Nephron (organoid): ENCODE measurements at regions not wholly inside any gene's neighbourhood (a gene's known extent, or its start where the extent isn't known, plus 50 kb on each side); places are given as distances from the start of the nearest gene placed in this dataset.
"Not testable (repeated sequence)": the region's sequence is repeated elsewhere in the genome, so short reads cannot be mapped to it uniquely, and the experiment has no call there.

Source experiments
- H3K27ac Mint-ChIP-seq, 3 experiments: 2 replicates each; pipeline ENCODE4 v1.8.0; 2020; ENCODE audit warnings: mixed read lengths in 3 of 3, mild to moderate bottlenecking in 2 of 3, moderate library complexity in 1 of 3
- H3K27me3 Mint-ChIP-seq: 2 replicates; pipeline ENCODE4 v1.8.0; 2021; ENCODE audit warnings: low read depth, mild to moderate bottlenecking, moderate library complexity, mixed read lengths
- H3K36me3 Mint-ChIP-seq: 2 replicates; pipeline ENCODE4 v1.8.0; 2020; ENCODE audit warnings: low read depth, mixed read lengths
- H3K4me1 Mint-ChIP-seq: 2 replicates; pipeline ENCODE4 v1.8.0; 2020; ENCODE audit warnings: mixed read lengths
- H3K4me3 Mint-ChIP-seq, 3 experiments: 2 replicates each; pipeline ENCODE4 v1.8.0; 2020; ENCODE audit warnings: mild to moderate bottlenecking in 3 of 3, mixed read lengths in 3 of 3, moderate library complexity in 2 of 3
- H3K9me3 Mint-ChIP-seq: 2 replicates; pipeline ENCODE4 v1.8.0; 2020; ENCODE audit warnings: mixed read lengths

DNA sequence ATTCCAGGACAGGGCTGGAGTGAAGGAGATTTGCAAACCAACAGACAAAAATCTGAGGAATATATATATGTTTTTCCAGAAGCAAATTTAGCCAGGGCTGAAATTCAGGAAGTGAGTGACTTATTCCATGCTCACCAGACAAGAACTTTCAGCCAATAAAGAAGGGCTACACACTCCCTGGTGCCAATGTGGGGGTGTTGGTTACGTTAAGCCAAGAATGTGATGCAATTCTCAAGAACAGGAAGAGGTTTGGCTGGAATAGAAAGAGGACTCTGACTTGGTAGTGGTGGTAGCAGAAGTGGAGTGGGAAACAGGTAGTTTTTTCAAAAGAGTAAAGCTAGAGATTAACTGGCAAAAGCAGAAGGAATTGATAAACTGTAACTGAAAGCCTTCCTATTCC, 80.6 kb upstream of the NOTCH2NLA start:
- H3K4me3 Mint-ChIP-seq, H3K36me3 Mint-ChIP-seq, H3K9me3 Mint-ChIP-seq, H3K27ac Mint-ChIP-seq, H3K27me3 Mint-ChIP-seq, H3K4me1 Mint-ChIP-seq: not testable (repeated sequence)

DNA sequence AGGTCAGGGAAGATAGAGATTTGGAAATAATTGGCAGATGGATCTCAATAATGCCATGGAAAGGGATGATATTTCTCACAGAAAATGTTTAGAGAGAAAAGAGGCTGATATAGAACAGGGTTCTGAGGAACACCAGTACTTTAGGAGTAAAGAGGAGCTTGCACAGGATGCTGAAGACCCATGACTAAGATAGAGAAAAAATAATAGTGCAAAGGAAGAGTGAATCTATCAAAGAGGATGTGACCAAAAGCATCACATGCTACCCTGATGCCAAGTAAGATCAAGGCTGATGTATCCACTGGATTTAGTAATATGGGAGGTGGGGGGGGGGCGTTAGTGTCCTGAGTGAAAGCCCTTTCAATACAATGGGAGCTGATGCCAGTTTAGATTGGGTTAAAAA, 80.1 kb upstream of the NOTCH2NLA start:
- H3K9me3 Mint-ChIP-seq, H3K36me3 Mint-ChIP-seq, H3K27ac Mint-ChIP-seq, H3K27me3 Mint-ChIP-seq, H3K4me1 Mint-ChIP-seq, H3K4me3 Mint-ChIP-seq: not testable (repeated sequence)

DNA sequence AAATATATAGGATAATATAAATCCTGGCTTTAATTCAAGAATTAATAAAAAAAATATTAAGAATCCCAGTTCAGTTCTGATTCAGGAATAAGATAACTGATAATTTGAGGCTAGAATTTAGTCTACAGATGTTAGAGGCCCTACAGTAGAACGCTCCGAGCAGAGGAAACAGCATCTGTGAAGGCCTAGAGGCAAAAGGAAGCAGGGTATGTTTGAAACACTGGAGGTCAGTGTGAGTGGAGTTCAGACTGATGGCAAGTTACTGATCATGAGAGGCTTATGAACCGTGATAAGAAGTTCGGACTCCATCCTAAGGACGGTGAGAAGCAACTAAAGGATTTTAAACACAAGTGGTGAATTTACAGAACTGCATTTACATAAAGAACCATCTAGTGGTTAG, 79.3 kb upstream of the NOTCH2NLA start:
- not testable (repeated sequence) for H3K4me3 Mint-ChIP-seq, H3K27ac Mint-ChIP-seq, H3K4me1 Mint-ChIP-seq, H3K27me3 Mint-ChIP-seq, H3K36me3 Mint-ChIP-seq, H3K9me3 Mint-ChIP-seq

DNA sequence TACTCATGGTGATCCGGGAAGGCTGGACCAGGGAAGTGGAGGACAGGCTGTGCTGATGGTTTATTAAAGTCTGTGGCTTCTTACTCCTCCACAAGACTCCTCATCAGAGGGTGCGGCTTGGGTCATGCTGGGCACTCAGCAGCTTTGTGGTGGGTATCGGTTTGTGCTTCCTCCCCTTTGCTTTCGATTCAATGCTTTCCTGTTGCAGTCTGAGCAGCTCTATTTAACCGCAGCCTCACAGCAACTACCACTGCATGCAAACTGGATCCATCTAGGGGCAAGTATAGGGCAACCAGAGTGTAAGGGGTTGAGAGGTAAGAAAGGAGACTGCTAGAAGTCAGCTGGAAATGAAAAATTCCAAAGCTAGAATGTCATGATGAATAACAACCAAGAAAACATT, 78.8 kb upstream of the NOTCH2NLA start:
- H3K36me3 Mint-ChIP-seq, H3K9me3 Mint-ChIP-seq, H3K4me1 Mint-ChIP-seq, H3K27me3 Mint-ChIP-seq, H3K27ac Mint-ChIP-seq, H3K4me3 Mint-ChIP-seq: not testable (repeated sequence)

DNA sequence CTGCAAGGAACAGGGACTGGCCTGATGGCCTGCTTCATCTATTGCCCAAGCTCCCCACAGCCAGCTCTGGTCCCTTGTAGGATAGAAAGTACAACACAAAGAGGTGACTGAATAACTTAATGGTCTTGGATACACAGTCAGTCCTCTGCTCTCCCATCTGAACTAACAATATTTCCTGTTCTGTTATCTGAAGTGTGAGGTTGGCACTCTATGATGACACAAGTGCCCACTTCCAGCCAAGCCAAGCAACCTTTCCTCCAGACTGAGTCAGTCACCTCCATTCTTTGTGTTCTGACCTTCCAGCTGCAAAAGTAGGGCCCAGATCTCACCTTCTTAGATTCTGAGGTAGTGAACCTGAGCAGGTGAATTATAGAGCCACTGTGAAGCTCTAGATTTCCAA, 77.8 kb upstream of the NOTCH2NLA start:
- H3K36me3 Mint-ChIP-seq, H3K4me3 Mint-ChIP-seq, H3K4me1 Mint-ChIP-seq, H3K27me3 Mint-ChIP-seq, H3K27ac Mint-ChIP-seq, H3K9me3 Mint-ChIP-seq: not testable (repeated sequence)

DNA sequence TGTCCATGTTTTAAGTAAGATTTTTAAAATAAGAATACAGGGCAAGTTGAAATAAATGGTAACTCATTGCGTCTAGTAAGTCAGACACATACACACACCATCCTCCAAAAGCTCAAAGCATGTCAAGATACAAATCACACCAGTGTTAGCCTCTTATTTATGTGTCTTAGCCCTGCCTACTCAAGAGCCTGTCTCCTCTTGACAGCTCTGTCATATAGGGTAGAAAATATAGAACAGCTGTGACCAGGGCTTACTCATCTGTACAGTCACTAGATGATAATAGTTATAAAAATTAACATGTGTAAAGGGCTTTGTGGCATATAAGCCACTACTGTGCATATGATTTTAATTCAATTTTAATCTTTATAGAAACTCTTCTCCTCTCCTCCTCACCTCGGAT, 76.6 kb upstream of the NOTCH2NLA start:
- H3K4me1 Mint-ChIP-seq, H3K27me3 Mint-ChIP-seq, H3K27ac Mint-ChIP-seq, H3K4me3 Mint-ChIP-seq, H3K36me3 Mint-ChIP-seq, H3K9me3 Mint-ChIP-seq: not testable (repeated sequence)

DNA sequence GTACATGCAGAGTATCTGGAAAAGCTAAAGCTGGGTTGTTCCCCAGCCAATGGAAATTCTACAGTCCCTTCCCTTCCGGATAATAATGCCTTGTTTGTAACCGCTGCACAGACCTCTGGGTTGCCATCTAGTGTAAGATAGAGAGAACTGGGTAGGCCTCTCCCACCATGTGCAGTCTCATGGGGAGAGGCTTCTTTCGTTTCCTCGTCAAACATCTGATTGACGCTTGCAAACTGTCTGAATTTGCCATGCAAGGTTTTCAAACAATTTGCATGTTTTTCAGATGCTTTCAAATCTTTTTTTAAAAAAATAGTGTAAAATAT, 69.7 kb upstream of the NOTCH2NLA start:
- H3K4me3 Mint-ChIP-seq, H3K27ac Mint-ChIP-seq, H3K9me3 Mint-ChIP-seq, H3K36me3 Mint-ChIP-seq, H3K4me1 Mint-ChIP-seq, H3K27me3 Mint-ChIP-seq: not testable (repeated sequence)

DNA sequence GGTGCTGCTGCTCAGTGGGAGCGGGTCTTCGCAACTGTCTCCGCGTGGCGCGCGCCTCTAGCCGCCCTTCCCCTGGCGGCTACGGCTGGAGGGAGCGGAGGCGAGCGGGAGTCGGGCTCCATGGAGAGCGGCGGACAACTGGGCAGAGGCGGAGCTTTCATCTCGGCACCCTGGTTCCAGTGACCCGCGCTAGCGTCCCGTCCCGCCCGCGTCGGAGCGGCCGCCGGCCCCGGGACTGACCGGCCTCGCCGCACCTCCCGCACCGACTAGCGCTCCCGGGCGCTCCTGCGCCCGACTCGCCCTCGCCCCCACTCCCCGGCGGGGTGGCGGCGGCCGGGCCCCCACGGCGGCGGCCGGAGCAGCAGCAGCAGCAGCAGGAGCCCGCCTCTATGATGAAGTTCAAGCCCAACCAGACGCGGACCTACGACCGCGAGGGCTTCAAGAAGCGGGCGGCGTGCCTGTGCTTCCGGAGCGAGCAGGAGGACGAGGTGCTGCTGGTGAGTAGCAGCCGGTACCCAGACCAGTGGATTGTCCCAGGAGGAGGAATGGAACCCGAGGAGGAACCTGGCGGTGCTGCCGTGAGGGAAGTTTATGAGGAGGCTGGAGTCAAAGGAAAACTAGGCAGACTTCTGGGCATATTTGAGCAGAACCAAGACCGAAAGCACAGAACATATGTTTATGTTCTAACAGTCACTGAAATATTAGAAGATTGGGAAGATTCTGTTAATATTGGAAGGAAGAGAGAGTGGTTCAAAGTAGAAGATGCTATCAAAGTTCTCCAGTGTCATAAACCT, 69.2 kb upstream of the NOTCH2NLA start:
- not testable (repeated sequence) for H3K4me3 Mint-ChIP-seq, H3K9me3 Mint-ChIP-seq, H3K27me3 Mint-ChIP-seq, H3K27ac Mint-ChIP-seq, H3K4me1 Mint-ChIP-seq, H3K36me3 Mint-ChIP-seq

DNA sequence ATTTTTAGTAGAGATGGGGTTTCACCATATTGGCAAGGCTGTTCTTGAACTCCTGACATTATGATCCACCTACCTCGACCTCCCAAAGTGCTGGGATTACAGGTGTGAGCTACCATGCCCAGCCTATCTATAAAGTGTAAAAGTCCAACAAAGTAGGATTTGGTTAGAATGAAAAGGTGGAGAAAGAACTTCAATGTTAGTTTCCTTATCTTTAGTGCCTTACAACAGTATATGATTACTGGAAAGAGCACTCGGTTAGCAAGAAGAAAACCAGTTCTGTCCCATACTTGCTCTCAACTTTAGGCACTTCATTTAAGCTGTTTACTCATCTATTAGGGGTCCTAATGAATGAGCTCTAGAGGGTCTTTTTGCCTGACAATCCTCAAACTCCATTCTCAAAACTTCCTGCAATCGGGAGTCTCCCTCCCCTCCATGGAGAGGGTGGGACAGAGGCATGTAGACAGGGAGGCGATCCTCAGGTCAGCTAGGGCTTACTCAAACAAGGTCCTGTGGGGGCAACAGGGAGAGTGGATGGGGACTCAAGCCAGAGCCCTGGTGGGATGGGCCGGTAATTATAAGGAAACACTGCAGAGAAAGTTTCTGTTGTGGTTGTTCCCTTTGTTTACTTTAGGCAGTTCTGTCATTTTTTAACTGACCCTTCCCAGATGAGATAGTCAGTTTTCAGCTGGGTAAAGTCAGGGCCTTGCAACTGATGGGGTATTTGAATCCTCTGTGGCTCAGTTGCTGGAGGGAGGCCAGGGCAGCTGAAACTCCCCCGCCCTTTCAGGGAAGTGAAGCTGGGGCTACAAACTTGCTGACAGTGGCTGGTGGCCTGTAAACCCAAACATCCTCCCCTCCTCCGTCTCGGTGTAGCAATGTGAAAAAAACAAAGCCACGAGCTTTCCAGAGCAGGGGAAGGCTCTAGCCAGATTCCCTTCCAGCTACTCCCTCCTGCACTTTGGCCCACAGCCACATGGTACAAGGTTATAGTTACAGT, 64.4 kb upstream of the NOTCH2NLA start:
- H3K27ac Mint-ChIP-seq, H3K27me3 Mint-ChIP-seq, H3K4me3 Mint-ChIP-seq: not testable (repeated sequence)

DNA sequence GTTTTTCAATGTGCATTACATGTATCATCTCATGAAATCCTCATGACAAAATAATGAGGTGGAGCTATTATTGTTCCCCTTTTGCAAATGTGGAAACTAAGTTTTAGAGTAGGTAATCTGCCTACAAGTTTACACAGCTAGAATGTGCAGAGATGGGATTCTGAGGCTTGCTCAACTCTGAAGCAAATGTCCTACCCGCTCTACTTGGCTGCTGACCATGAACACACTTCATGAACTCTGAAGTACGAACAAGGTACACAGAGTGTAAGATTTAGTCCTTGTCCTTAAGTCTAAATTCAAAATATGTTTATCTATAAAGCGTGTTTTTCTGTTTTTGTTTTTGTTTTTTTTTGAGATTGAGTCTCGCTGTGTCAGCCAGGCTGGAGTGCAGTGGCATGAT, 63.6 kb upstream of the NOTCH2NLA start:
- not testable (repeated sequence) for H3K27me3 Mint-ChIP-seq

More for the DNA sequence above, 64.4 kb upstream of the NOTCH2NLA start:
- H3K36me3 Mint-ChIP-seq, H3K4me1 Mint-ChIP-seq, H3K9me3 Mint-ChIP-seq: not testable (repeated sequence)

DNA sequence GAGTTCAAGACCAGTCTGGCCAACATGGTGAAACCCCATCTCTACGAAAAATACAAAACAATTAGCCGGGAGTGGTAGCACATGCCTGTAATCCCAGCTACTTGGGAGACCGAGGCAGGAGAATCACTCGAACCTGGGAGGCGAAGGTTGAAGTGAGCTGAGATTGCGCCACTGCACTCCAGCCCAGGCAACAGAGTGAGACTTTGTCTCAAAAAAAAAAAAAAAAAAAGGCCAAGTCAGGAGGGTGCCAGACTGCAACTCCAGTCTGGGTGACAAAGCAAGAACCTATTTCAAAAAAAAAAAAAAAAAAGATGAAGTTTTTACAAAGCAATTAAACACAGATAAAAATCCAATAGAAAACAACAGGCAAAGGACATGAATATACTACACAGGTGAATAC, 59.1 kb upstream of the NOTCH2NLA start:
- H3K9me3 Mint-ChIP-seq, H3K36me3 Mint-ChIP-seq, H3K27me3 Mint-ChIP-seq, H3K4me1 Mint-ChIP-seq, H3K4me3 Mint-ChIP-seq, H3K27ac Mint-ChIP-seq: not testable (repeated sequence)

More for the DNA sequence above, 63.6 kb upstream of the NOTCH2NLA start:
- H3K36me3 Mint-ChIP-seq, H3K9me3 Mint-ChIP-seq, H3K27ac Mint-ChIP-seq, H3K4me1 Mint-ChIP-seq, H3K4me3 Mint-ChIP-seq: not testable (repeated sequence)

DNA sequence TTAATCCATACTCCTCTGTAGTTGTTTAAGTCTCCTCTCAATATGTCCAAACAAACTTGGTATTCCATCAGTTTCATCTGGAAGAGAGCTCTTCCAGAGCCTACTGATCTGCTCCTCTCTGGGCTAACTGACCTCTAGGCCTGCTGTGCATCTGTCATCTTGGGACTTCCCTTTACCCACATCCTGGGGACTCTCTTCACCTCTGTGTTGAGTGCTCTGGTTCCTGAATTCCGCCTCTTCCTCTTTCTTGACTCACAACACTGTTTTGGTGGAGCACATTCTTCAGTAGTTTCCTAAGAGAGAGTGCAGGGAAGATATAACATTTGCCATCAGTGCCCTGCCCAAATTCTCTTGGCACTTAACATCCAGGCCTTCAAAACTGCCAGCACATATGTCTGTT, 55.9 kb upstream of the NOTCH2NLA start:
- not testable (repeated sequence) for H3K27me3 Mint-ChIP-seq

DNA sequence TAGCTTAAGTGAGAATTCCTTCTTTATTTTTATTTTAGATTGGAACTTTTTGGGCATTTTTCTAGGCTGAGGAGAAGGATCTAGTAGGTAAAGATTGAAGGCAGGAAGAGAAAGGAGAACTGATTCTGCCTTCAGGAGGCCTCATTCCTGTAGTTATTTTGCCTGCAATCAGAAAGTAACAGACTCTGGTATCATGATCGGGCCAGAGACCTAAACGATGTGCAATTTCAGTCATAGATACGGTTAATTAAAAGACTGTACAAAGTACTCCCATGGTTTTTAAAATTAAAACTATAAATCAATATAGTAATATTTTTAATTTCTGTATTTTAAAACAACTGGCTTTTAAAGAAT, 54.7 kb upstream of the NOTCH2NLA start:
- H3K27me3 Mint-ChIP-seq, H3K4me1 Mint-ChIP-seq, H3K27ac Mint-ChIP-seq, H3K36me3 Mint-ChIP-seq, H3K9me3 Mint-ChIP-seq, H3K4me3 Mint-ChIP-seq: not testable (repeated sequence)

More for the DNA sequence above, 55.9 kb upstream of the NOTCH2NLA start:
- H3K36me3 Mint-ChIP-seq, H3K27ac Mint-ChIP-seq, H3K4me3 Mint-ChIP-seq, H3K9me3 Mint-ChIP-seq, H3K4me1 Mint-ChIP-seq: not testable (repeated sequence)

DNA sequence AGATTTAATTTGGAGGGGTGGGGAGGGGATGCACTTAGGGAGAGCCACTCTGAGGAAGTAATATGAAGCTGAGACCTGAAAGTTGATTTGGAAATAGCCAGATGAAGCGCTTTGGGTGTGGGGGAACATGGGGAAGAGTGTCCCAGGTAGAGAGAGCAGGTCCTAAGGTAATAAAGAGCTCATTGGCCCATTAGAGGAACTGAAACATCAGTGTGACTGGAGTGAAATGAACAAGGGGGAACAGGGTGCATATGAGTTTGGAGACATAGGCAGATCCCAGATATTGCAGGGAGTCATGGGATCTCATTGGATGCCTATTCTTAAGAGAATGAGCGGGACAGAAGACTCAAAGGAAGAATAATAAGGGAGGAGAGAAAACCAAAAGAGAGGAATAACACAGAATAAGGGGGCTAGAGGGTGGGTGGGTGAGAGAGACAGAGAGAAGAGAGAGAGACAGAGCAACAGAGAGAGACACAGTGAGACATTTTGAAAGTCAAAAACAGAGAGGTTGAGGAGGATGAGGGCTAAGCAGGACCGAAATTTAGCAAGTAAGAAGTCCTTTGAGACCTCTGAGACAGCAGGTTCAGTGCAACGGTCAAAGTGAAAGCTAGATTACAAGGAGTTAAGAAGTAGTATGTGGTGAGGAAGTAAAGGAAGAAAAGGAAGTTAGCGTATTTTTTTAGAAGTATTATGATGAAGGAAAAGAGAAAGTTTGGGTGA, 54.1 kb upstream of the NOTCH2NLA start:
- not testable (repeated sequence) for H3K27ac Mint-ChIP-seq, H3K9me3 Mint-ChIP-seq, H3K27me3 Mint-ChIP-seq, H3K36me3 Mint-ChIP-seq, H3K4me3 Mint-ChIP-seq, H3K4me1 Mint-ChIP-seq

DNA sequence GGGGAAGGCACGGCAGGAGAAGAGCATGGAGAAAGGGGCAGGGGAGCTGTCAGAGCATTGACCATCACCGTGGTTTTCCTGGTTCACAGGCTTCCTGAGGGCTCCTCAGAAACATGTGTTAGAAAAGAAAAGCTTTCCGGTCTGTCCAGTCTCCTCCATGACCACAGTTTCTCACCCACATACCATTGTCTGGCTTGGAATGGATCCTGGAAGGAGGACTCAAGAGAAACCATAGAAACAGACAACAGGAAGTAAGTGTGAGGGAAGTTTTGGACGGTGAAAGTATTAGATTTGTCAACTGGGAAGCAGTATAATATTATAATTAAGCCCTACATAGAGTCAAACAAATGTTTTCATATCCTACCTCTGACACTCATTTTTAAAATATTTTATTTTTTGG, 52.7 kb upstream of the NOTCH2NLA start:
- H3K36me3 Mint-ChIP-seq, H3K27ac Mint-ChIP-seq, H3K4me3 Mint-ChIP-seq, H3K27me3 Mint-ChIP-seq, H3K4me1 Mint-ChIP-seq, H3K9me3 Mint-ChIP-seq: not testable (repeated sequence)
